ENCODE measurements at regions not wholly inside any gene's neighbourhood (a gene's known extent, or its start where the extent isn't known, plus 50 kb on each side); places are given as distances from the start of the nearest gene placed in this dataset.

DNA sequence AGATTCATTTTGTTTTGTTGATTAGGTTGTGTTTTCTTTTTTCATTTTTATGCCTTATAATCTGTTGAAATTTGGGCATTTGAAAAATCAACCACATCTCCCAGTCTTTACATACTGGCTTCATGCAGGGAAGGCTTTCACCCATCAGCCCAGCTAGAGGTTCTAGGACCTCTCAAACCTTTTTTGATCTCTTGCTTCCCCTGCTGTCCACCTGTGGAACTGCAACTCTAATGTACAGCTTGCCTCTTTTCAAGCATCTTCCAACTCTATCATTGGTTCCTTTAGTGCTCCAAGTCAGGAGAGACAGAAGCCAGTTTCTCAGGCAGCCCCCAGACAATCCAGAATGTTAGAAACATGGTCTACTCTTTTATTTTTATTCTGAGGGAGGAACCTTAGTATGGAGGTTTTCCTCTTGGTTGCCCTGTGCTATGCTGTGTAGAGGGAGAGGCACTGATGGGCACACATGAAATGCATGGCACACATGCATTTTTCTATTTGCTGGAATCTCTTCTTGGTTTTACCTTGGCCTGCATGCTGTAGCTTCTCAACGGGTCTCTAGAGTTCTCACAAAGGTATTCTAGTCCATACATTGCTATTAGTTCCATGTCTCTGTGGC, 107.2 kb upstream of the L3MBTL4 start:
- ATAC-seq (peak; percentile 87), DNase-seq (ENCODE audit: low spot score) (peak; percentile 83)
- POLR2A ChIA-PET, result no interaction called here
- CTCF ChIA-PET, result interaction anchor here (0.6 to 3.0 kb wide), 40 partner anchors 8 to 1449 kb away, joined by 3 to 18 read pairs (median 4); partner anchors contain the start of gene L3MBTL4
- H3K27me3 Mint-ChIP-seq (ENCODE audit: low read depth), result no peaks in the 10 kb centered on the region
- 0 out of 2 replicates have a peak, but pooled peaks cover 2% of the 10 kb centered on the region for H3K4me1 Mint-ChIP-seq
- H3K9me3 Mint-ChIP-seq, result peaks cover 22% of the 10 kb centered on the region
- H3K36me3 Mint-ChIP-seq, result no peaks in the 10 kb centered on the region
- no peak for TF ChIP-seq JAZF1 (CRISPR knock-in tag; IDR thresholded peaks at IDR 0.05)
- TF ChIP-seq, protein P1, sequence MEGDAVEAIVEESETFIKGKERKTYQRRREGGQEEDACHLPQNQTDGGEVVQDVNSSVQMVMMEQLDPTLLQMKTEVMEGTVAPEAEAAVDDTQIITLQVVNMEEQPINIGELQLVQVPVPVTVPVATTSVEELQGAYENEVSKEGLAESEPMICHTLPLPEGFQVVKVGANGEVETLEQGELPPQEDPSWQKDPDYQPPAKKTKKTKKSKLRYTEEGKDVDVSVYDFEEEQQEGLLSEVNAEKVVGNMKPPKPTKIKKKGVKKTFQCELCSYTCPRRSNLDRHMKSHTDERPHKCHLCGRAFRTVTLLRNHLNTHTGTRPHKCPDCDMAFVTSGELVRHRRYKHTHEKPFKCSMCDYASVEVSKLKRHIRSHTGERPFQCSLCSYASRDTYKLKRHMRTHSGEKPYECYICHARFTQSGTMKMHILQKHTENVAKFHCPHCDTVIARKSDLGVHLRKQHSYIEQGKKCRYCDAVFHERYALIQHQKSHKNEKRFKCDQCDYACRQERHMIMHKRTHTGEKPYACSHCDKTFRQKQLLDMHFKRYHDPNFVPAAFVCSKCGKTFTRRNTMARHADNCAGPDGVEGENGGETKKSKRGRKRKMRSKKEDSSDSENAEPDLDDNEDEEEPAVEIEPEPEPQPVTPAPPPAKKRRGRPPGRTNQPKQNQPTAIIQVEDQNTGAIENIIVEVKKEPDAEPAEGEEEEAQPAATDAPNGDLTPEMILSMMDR (IDR thresholded peaks at IDR 0.05), result peak; percentile 89
- H3K4me3 Mint-ChIP-seq, result no peak overlapping the region
- no peak overlapping the region for H3K27ac Mint-ChIP-seq

- ATAC-seq (no peak), DNase-seq (ENCODE audit: low spot score) (no peak)
- Mint-ChIP-seq H3K27ac (no peak overlapping the region), H3K27me3 (ENCODE audit: low read depth) (no peaks in the 10 kb centered on the region), H3K9me3 (peaks cover 11% of the 10 kb centered on the region; the same call in 1 of the 2 replicates), H3K36me3 (no peaks in the 10 kb centered on the region), H3K4me1 (0 out of 2 replicates have a peak, but pooled peaks cover 2% of the 10 kb centered on the region), H3K4me3 (no peak overlapping the region)
- ChIA-PET POLR2A (no interaction called here), CTCF (no interaction called here)
- TF ChIP-seq E2F4 (CRISPR knock-in tag; IDR thresholded peaks at IDR 0.05; ENCODE audit: borderline replicate concordance, low read depth) (no peak), MYBL2 (CRISPR knock-in tag; IDR thresholded peaks at IDR 0.05) (no peak), ZBTB21 (CRISPR knock-in tag; IDR thresholded peaks at IDR 0.05; ENCODE audit: borderline replicate concordance) (no peak), ZNF121 (CRISPR knock-in tag; IDR thresholded peaks at IDR 0.05) (no peak), CREM (CRISPR knock-in tag; IDR thresholded peaks at IDR 0.05) (no peak), ATF6 (CRISPR knock-in tag; IDR thresholded peaks at IDR 0.05) (no peak), ATF1 (CRISPR knock-in tag; IDR thresholded peaks at IDR 0.05) (no peak)
- TF ChIP-seq, protein P2, sequence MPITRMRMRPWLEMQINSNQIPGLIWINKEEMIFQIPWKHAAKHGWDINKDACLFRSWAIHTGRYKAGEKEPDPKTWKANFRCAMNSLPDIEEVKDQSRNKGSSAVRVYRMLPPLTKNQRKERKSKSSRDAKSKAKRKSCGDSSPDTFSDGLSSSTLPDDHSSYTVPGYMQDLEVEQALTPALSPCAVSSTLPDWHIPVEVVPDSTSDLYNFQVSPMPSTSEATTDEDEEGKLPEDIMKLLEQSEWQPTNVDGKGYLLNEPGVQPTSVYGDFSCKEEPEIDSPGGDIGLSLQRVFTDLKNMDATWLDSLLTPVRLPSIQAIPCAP (CRISPR knock-in tag; IDR thresholded peaks at IDR 0.05), result no peak
These were observed 110.9 kb upstream of the L3MBTL4 start for GRCh38 chr18:6525604-6526003.

DNA sequence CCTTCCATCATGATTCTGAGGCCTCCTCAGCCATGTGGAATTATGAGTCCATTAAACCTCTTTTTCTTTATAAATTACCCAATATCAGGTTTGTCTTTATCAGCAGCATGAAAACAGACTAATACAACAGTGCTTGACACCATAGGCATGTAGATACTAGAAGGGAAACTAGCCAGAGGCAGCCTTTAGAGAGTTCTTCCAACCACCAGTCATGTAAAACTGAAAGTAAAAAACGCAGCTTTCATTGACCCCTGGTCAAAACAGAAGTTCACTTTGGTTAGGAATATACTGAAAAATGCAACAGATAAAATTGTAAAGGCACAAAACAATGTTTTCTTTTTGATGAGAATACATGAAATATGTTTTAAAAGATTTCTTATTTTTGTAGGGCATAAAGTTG, 122.8 kb upstream of the L3MBTL4 start:
- DNase-seq (ENCODE audit: low spot score) (no peak), ATAC-seq (no peak)
- H3K4me1 Mint-ChIP-seq, result peaks cover 15% of the 10 kb centered on the region
- H3K4me3 Mint-ChIP-seq, result no peak overlapping the region
- no peaks in the 10 kb centered on the region; the same call in 1 of the 2 replicates for H3K27me3 Mint-ChIP-seq (ENCODE audit: low read depth)
- POLR2A ChIA-PET, result no interaction called here
- peaks cover 21% of the 10 kb centered on the region for H3K9me3 Mint-ChIP-seq
- CTCF ChIA-PET, result interaction anchor here (0.7 to 1.4 kb wide), 2 partner anchors 16 to 349 kb away, joined by 3 read pairs; no protein-coding TSS in a partner anchor
- no peak overlapping the region for H3K27ac Mint-ChIP-seq
- peaks cover 19% of the 10 kb centered on the region for H3K36me3 Mint-ChIP-seq
- TF ChIP-seq ATF1 (CRISPR knock-in tag; IDR thresholded peaks at IDR 0.05) (no peak), CDX4 (CRISPR knock-in tag; IDR thresholded peaks at IDR 0.05; ENCODE audit: borderline replicate concordance) (no peak), ZNF232 (CRISPR knock-in tag; IDR thresholded peaks at IDR 0.05) (no peak), ZNF317 (CRISPR knock-in tag; IDR thresholded peaks at IDR 0.05; ENCODE audit: borderline replicate concordance, low read depth) (no peak), IRF2 (CRISPR knock-in tag; IDR thresholded peaks at IDR 0.05; ENCODE audit: borderline replicate concordance, low read depth) (no peak), NR3C1 (CRISPR knock-in tag; conservative IDR thresholded peaks at IDR 0.05; ENCODE audit: low read depth) (no peak), SP1 (CRISPR knock-in tag; conservative IDR thresholded peaks at IDR 0.05) (no peak), SMAD3 (CRISPR knock-in tag; IDR thresholded peaks at IDR 0.05; ENCODE audit: borderline replicate concordance) (no peak), TCF7 (CRISPR knock-in tag; IDR thresholded peaks at IDR 0.05; ENCODE audit: low read depth) (no peak), PREB (CRISPR knock-in tag; IDR thresholded peaks at IDR 0.05; ENCODE audit: borderline replicate concordance) (no peak), CREM (CRISPR knock-in tag; IDR thresholded peaks at IDR 0.05) (no peak), OVOL2 (CRISPR knock-in tag; IDR thresholded peaks at IDR 0.05; ENCODE audit: borderline replicate concordance) (no peak), RORB (CRISPR knock-in tag; IDR thresholded peaks at IDR 0.05) (no peak)
- TF ChIP-seq, protein P3, sequence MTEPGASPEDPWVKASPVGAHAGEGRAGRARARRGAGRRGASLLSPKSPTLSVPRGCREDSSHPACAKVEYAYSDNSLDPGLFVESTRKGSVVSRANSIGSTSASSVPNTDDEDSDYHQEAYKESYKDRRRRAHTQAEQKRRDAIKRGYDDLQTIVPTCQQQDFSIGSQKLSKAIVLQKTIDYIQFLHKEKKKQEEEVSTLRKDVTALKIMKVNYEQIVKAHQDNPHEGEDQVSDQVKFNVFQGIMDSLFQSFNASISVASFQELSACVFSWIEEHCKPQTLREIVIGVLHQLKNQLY (CRISPR knock-in tag; IDR thresholded peaks at IDR 0.05), result no peak
